Trophoblast cell (in vitro differentiated cells and primary cell): ENCODE measurements at regions not wholly inside any gene's neighbourhood (a gene's known extent, or its start where the extent isn't known, plus 50 kb on each side); places are given as distances from the start of the nearest gene placed in this dataset.

Experiments
- DNase-seq, 2 donors: peaks; one replicate each; pipeline ENCODE4 v3.0.0-alpha.2; 2016
- H2AFZ ChIP-seq: 2 replicates; pipeline ENCODE4 v1.6.1; 2013; ENCODE audit warnings: low read length, moderate library complexity, mild to moderate bottlenecking; ENCODE audit not compliant: insufficient read depth, poor library complexity
- H2AK5ac ChIP-seq: 2 replicates; pipeline ENCODE4 v1.6.1; 2013; ENCODE audit warnings: mild to moderate bottlenecking, low read length
- H2BK120ac ChIP-seq: 2 replicates; pipeline ENCODE4 v1.6.1; 2013; ENCODE audit warnings: low read length, mild to moderate bottlenecking, moderate library complexity; ENCODE audit not compliant: insufficient read depth, poor library complexity
- H2BK12ac ChIP-seq: 2 replicates; pipeline ENCODE4 v1.6.1; 2013; ENCODE audit warnings: mild to moderate bottlenecking, low read length, moderate library complexity
- H2BK5ac ChIP-seq: 2 replicates; pipeline ENCODE4 v1.6.1; 2013; ENCODE audit warnings: low read length, low read depth, moderate library complexity, mild to moderate bottlenecking; ENCODE audit not compliant: poor library complexity
- H3K14ac ChIP-seq: 2 replicates; pipeline ENCODE4 v1.6.1; 2013; ENCODE audit warnings: mild to moderate bottlenecking, low read length
- H3K18ac ChIP-seq: 2 replicates; pipeline ENCODE4 v1.6.1; 2013; ENCODE audit warnings: mild to moderate bottlenecking, low read length
- H3K23ac ChIP-seq: 2 replicates; pipeline ENCODE4 v1.6.1; 2013; ENCODE audit warnings: low read length
- H3K27ac ChIP-seq: 2 replicates; pipeline ENCODE4 v1.5.1; 2013; ENCODE audit warnings: low read depth, mild to moderate bottlenecking, inconsistent platforms, low read length, moderate library complexity
- H3K27me3 ChIP-seq: 2 replicates; pipeline ENCODE4 v1.6.1; 2013; ENCODE audit warnings: inconsistent platforms, mild to moderate bottlenecking, low read length, moderate library complexity; ENCODE audit not compliant: insufficient read depth
- H3K36me3 ChIP-seq, 2 experiments: 1 replicate in 1 of 2; 2 replicates in 1 of 2; pipeline ENCODE4 v1.6.1; 2013; ENCODE audit warnings: low read length in 2 of 2, mild to moderate bottlenecking in 2 of 2, moderate library complexity in 1 of 2; ENCODE audit not compliant: insufficient read depth in 2 of 2, control insufficient read depth in 1 of 2
- H3K4ac ChIP-seq: 2 replicates; pipeline ENCODE4 v1.6.1; 2013; ENCODE audit warnings: low read depth, mild to moderate bottlenecking, low read length, moderate library complexity
- H3K4me1 ChIP-seq, 2 experiments: 1 replicate in 1 of 2; 2 replicates in 1 of 2; pipeline ENCODE4 v1.6.1; 2013; ENCODE audit warnings: low read length in 2 of 2, mild to moderate bottlenecking in 2 of 2, moderate library complexity in 1 of 2; ENCODE audit not compliant: insufficient read depth in 2 of 2, control insufficient read depth in 1 of 2
- H3K4me2 ChIP-seq: 2 replicates; pipeline ENCODE4 v1.6.1; 2013; ENCODE audit warnings: inconsistent platforms, mild to moderate bottlenecking, low read length, moderate library complexity
- H3K4me3 ChIP-seq: 2 replicates; pipeline ENCODE4 v1.5.1; 2013; ENCODE audit warnings: mild to moderate bottlenecking, low read depth, low read length, inconsistent platforms
- H3K79me1 ChIP-seq: one replicate; pipeline ENCODE4 v1.6.1; 2013; ENCODE audit warnings: low read length
- H3K79me2 ChIP-seq: 2 replicates; pipeline ENCODE4 v1.6.1; 2013; ENCODE audit warnings: low read length, mild to moderate bottlenecking; ENCODE audit not compliant: control insufficient read depth, insufficient read depth, poor library complexity
- H3K9ac ChIP-seq: 2 replicates; pipeline ENCODE4 v1.6.1; 2013; ENCODE audit warnings: mild to moderate bottlenecking, low read length
- H3K9me3 ChIP-seq: 2 replicates; pipeline ENCODE4 v1.6.1; 2013; ENCODE audit warnings: low read depth, mild to moderate bottlenecking, control low read depth, inconsistent platforms, low read length; ENCODE audit not compliant: insufficient read depth
- H4K12ac ChIP-seq: 2 replicates; pipeline ENCODE4 v1.6.1; 2013; ENCODE audit warnings: low read depth, mild to moderate bottlenecking, low read length, moderate library complexity
- H4K8ac ChIP-seq: 2 replicates; pipeline ENCODE4 v1.6.1; 2013; ENCODE audit warnings: low read depth, mild to moderate bottlenecking, low read length, moderate library complexity
- H4K91ac ChIP-seq: one replicate; pipeline ENCODE4 v1.6.1; 2013; ENCODE audit warnings: low read depth, mild to moderate bottlenecking, low read length, moderate library complexity
- WGBS: extraction: QIAGEN DNeasy Blood & Tissue Kit; methylation state at CpG from one replicate; pipeline ENCODE4 v1.1.7; 2013; ENCODE audit warnings: missing lambda C conversion rate; ENCODE audit not compliant: insufficient read length, insufficient coverage; ENCODE audit errors: extremely low coverage; 5-methylcytosine and 5-hydroxymethylcytosine counted together

DNA sequence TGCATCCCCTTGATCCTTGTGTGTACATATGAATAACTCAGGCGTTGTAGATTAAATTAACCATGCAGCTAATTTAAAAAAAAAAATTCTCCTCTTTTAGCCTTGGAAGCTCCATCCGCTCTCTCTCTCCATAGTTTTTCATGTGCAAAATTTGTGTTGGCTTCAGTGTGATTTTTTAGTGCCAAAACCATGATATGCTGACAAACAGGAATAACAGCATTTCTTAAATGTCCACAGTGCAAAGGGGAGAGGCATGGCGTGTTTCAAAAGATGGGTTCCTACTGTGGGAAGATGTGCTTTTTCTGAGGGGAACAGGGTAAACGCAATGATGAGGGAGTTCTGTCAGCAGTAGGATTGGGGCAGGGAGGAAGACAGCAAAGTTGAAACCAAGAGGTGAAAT is 247.0 kb downstream of the ICOS start:
- Histone ChIP-seq H2AFZ (peak overlapping the region; percentile 17), H4K91ac (no peak overlapping the region), H3K4me3 (no peak overlapping the region), H3K23ac (no peak overlapping the region), H3K79me1 (no peaks in the 10 kb centered on the region), H3K36me3 (no peaks in the 10 kb centered on the region), H2AK5ac (no peak overlapping the region), H4K12ac (no peak overlapping the region), H3K79me2 (no peaks in the 10 kb centered on the region), H3K4me1 (peaks cover 0 to 2% of the 10 kb centered on the region in 2 experiments), H3K27me3 (no peaks in the 10 kb centered on the region), H2BK12ac (no peak overlapping the region), H2BK5ac (no peak overlapping the region), H2BK120ac (no peak overlapping the region), H3K4me2 (no peak overlapping the region), H3K14ac (no peak overlapping the region), H3K4ac (no peak overlapping the region), H3K18ac (no peak overlapping the region), H3K9me3 (no peaks in the 10 kb centered on the region), H4K8ac (no peak overlapping the region), H3K27ac (no peak overlapping the region), H3K9ac (no peak overlapping the region)
- peak; percentile 4 to 81 for DNase-seq
- no CpG with 5 or more reads among the region's 4 CpGs for WGBS

DNA sequence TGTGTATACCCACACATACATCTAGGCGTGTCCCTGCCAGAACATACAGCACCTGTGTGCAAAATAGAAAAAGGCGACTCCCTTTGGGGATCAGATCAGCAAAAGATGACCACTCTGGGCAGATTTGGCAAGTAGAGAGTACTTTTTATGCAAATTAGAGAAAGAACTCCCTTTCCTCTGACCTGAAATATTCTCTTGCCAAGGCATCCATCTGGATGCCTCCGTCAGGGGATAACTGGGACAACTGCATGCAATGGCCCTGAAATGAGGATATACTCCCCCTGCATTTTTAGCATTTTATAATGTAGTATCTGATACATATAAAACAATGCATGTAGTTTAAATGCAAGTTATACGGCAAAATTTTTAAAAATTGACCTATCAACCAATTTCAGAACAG is 247.7 kb downstream of the ICOS start:
- Histone ChIP-seq H4K8ac (no peak overlapping the region), H3K27ac (no peak overlapping the region), H3K27me3 (no peaks in the 10 kb centered on the region), H3K23ac (no peak overlapping the region), H2AFZ (no peak overlapping the region), H3K18ac (no peak overlapping the region), H2AK5ac (no peak overlapping the region), H4K12ac (no peak overlapping the region), H3K4me1 (peaks cover 0 to 2% of the 10 kb centered on the region in 2 experiments), H3K36me3 (no peaks in the 10 kb centered on the region), H2BK12ac (no peak overlapping the region), H3K9me3 (no peaks in the 10 kb centered on the region), H3K79me2 (no peaks in the 10 kb centered on the region), H3K4me3 (no peak overlapping the region), H3K9ac (no peak overlapping the region), H3K4ac (no peak overlapping the region), H2BK5ac (no peak overlapping the region), H3K79me1 (no peaks in the 10 kb centered on the region), H2BK120ac (no peak overlapping the region), H3K14ac (no peak overlapping the region), H4K91ac (no peak overlapping the region), H3K4me2 (no peak overlapping the region)
- DNase-seq = no peak
- no CpG with 5 or more reads among the region's 4 CpGs for WGBS

DNA sequence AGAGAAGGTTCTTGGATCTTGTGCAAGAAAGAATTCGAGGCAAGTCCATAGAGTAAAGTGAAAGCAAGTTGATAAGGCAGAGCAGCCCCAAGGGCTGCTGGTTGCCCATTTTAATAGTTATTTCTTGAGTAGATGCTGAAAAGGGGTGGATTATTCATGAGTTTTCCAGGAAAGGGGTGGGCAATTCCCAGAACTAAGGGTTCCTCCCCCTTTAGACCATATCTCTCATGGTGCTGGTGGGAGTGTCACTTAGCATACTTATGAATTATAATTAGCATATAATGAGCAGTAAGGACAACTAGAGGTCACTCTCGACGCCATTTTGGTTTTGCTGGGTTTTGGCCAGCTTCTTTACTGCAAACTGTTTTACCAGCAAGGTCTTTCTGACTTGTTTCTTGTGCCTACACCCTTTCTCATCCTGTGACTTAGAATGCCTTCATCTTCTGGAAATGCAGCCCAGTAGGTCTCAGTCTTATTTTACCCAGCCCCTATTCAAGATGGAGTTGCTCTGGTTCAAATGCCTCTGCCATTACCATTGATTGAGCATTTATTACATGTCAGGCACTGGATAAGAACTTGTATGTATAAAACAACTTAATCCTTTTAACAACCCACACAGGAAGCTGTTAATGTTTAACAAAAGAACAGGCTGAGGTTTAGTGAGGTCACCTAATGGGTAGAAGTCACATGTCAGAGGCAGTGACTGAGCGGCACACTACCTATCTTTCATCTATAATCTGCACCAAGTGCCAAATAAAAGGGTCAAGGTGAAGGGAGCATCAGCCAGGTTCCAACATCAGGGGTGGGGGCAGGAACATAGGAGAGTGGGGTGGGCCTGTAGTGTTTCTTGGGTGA is 250.9 kb downstream of the ICOS start:
- no peak overlapping the region for H3K27ac ChIP-seq
- H3K14ac ChIP-seq = no peak overlapping the region
- no peak overlapping the region for H4K12ac ChIP-seq
- no peak overlapping the region for H2AK5ac ChIP-seq
- H3K18ac ChIP-seq = no peak overlapping the region
- H2AFZ ChIP-seq = no peak overlapping the region
- H2BK120ac ChIP-seq = no peak overlapping the region
- H3K23ac ChIP-seq = no peak overlapping the region
- no peak overlapping the region for H2BK5ac ChIP-seq
- no peaks in the 10 kb centered on the region for H3K27me3 ChIP-seq
- H3K4me1 ChIP-seq = peaks cover 2% of the 10 kb centered on the region in 2 experiments
- no peak overlapping the region for H2BK12ac ChIP-seq
- no peak overlapping the region for H4K91ac ChIP-seq
- H3K79me1 ChIP-seq = no peaks in the 10 kb centered on the region
- no peaks in the 10 kb centered on the region for H3K79me2 ChIP-seq
- no peak overlapping the region for H4K8ac ChIP-seq
- H3K9ac ChIP-seq = no peak overlapping the region
- DNase-seq = no peak
- WGBS = no CpG with 5 or more reads among the region's 4 CpGs
- H3K36me3 ChIP-seq = no peaks in the 10 kb centered on the region
- H3K9me3 ChIP-seq = no peaks in the 10 kb centered on the region
- H3K4me3 ChIP-seq = no peak overlapping the region
- no peak overlapping the region for H3K4me2 ChIP-seq
- H3K4ac ChIP-seq = no peak overlapping the region

DNA sequence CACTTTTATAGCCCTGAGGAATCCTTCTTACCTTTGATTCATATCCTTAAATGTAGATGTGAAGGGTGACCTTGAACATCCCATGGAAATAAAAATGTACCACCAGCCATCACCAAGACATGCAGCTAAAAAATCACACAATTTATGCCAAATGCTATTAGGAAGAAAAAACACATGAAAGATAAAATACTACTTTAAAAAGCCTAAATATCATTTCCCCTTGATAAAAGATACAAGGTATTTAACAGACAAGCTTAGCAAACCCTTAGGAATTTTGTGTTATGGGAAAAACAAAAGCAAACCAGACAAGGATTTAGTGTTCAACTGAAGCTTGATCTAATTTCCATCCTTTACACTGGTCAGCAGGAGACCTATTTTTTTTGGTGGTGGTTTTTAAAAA is 255.0 kb downstream of the ICOS start:
- Histone ChIP-seq H3K4me3 (no peak overlapping the region), H3K79me2 (no peaks in the 10 kb centered on the region), H3K4me2 (no peak overlapping the region), H3K79me1 (no peaks in the 10 kb centered on the region), H2AK5ac (no peak overlapping the region), H2BK120ac (no peak overlapping the region), H3K27ac (no peak overlapping the region), H3K9ac (no peak overlapping the region), H3K4me1 (peaks cover 0 to 2% of the 10 kb centered on the region in 2 experiments), H3K9me3 (no peaks in the 10 kb centered on the region), H3K18ac (no peak overlapping the region), H4K91ac (no peak overlapping the region), H3K14ac (no peak overlapping the region), H3K23ac (no peak overlapping the region), H3K36me3 (no peaks in the 10 kb centered on the region), H4K12ac (no peak overlapping the region), H3K4ac (no peak overlapping the region), H4K8ac (no peak overlapping the region), H3K27me3 (no peaks in the 10 kb centered on the region), H2AFZ (no peak overlapping the region), H2BK12ac (no peak overlapping the region), H2BK5ac (no peak overlapping the region)
- DNase-seq = no peak
